ENCODE measurements at regions not wholly inside any gene's neighbourhood (a gene's known extent, or its start where the extent isn't known, plus 50 kb on each side); places are given as distances from the start of the nearest gene placed in this dataset.

GRCh38 chr2:37456479-37456878 lies 112.0 kb downstream of the QPCT start (continued):
- TF ChIP-seq POLR2AphosphoS5 (IDR thresholded peaks at IDR 0.05; ENCODE audit: low read depth, low read length) (no peak), SUZ12 (IDR thresholded peaks at IDR 0.05; ENCODE audit: low read length) (no peak)

Measured in H1 (cell line).